ENCODE measurements at regions not wholly inside any gene's neighbourhood (a gene's known extent, or its start where the extent isn't known, plus 50 kb on each side); places are given as distances from the start of the nearest gene placed in this dataset.
A peak's percentile ranks its signal among the peaks of the same experiment; 100 is the strongest.
"Not testable (repeated sequence)": the region's sequence is repeated elsewhere in the genome, so short reads cannot be mapped to it uniquely, and the experiment has no call there.

GRCh38 chr1:148432318-148432717 lies 50.8 kb downstream of the PPIAL4G start:
- not testable (repeated sequence) for H3K4me3 ChIP-seq (ENCODE audit: low read depth, low read length); H3K27ac ChIP-seq (ENCODE audit: low read depth); H3K4me1 ChIP-seq (ENCODE audit: insufficient read depth); DNase-seq (ENCODE audit: extremely low spot score); H3K36me3 ChIP-seq (ENCODE audit: insufficient read depth)
- WGBS: 61% methylated on average over 2 of the region's 2 CpGs

- not testable (repeated sequence) for DNase-seq (ENCODE audit: extremely low spot score); H3K27ac ChIP-seq (ENCODE audit: low read depth); H3K36me3 ChIP-seq (ENCODE audit: insufficient read depth); H3K4me1 ChIP-seq (ENCODE audit: insufficient read depth); H3K4me3 ChIP-seq (ENCODE audit: low read depth, low read length)
Measured at GRCh38 chr1:148429856-148430255, 53.2 kb downstream of the PPIAL4G start.

GRCh38 chr1:148426940-148427611 lies 56.0 kb downstream of the PPIAL4G start:
- not testable (repeated sequence) for H3K27ac ChIP-seq (ENCODE audit: low read depth); H3K4me1 ChIP-seq (ENCODE audit: insufficient read depth); H3K36me3 ChIP-seq (ENCODE audit: insufficient read depth); DNase-seq (ENCODE audit: extremely low spot score); H3K4me3 ChIP-seq (ENCODE audit: low read depth, low read length)
- WGBS: 87% methylated on average over 2 of the region's 2 CpGs

- H3K36me3 ChIP-seq (ENCODE audit: insufficient read depth); DNase-seq (ENCODE audit: extremely low spot score); H3K27ac ChIP-seq (ENCODE audit: low read depth); H3K4me3 ChIP-seq (ENCODE audit: low read depth, low read length); H3K4me1 ChIP-seq (ENCODE audit: insufficient read depth): not testable (repeated sequence)
- WGBS: 92% methylated on average over 2 of the region's 2 CpGs
Measured at GRCh38 chr1:148426385-148426784, 56.7 kb downstream of the PPIAL4G start.

DNA sequence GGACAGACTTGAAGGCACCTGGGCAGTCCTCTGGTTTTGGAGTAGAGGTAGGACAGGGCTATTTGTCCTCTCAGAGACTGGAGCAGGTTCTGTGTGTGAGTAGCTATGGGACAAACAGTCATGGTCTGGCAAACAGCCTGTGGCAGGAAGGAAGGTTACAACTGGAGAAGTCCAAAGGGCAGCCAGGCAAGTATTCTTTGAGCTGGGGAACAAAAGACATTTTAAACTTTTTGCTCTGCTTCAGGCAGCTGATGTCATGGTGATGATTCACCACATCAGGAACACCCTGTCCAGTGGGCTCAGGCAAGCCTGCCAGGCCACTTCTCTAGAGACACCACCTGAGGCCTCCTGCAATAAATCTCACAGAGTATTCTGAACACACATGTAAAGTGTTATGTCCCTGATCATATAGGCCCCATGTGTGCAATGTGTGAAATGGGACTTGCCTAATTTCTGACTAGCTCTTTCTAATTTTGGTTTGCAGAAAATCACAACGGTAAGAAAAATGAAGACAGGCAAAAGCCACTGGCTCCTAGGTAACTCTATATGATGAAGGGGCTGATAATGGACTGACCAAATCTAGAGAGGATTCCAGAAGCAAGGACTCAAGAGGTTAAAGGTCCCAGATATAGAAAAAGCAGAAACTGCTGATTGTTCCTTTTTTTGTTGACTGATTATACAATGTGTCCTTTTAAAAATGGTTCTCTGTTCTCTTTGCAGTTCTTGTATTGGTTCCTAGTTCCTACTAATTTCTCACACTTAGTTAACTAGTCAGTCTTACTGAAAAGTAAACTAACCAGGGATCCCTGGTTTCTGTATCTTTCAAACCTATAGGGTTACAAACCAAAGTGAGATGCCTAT lies 58.7 kb downstream of the PPIAL4G start:
- H3K36me3 ChIP-seq (ENCODE audit: insufficient read depth); H3K4me3 ChIP-seq (ENCODE audit: low read depth, low read length); H3K4me1 ChIP-seq (ENCODE audit: insufficient read depth); DNase-seq (ENCODE audit: extremely low spot score); H3K27ac ChIP-seq (ENCODE audit: low read depth): not testable (repeated sequence)
- WGBS: 88% methylated on average over 1 of the region's 1 CpG

GRCh38 chr1:148422921-148423320 lies 60.2 kb downstream of the PPIAL4G start:
- H3K4me1 ChIP-seq (ENCODE audit: insufficient read depth); H3K4me3 ChIP-seq (ENCODE audit: low read depth, low read length); H3K27ac ChIP-seq (ENCODE audit: low read depth); DNase-seq (ENCODE audit: extremely low spot score); H3K36me3 ChIP-seq (ENCODE audit: insufficient read depth): not testable (repeated sequence)
- 86% methylated on average over 4 of the region's 4 CpGs for WGBS

- not testable (repeated sequence) for H3K4me3 ChIP-seq (ENCODE audit: low read depth, low read length); DNase-seq (ENCODE audit: extremely low spot score); H3K4me1 ChIP-seq (ENCODE audit: insufficient read depth); H3K27ac ChIP-seq (ENCODE audit: low read depth); H3K36me3 ChIP-seq (ENCODE audit: insufficient read depth)
- WGBS: 88% methylated on average over 3 of the region's 3 CpGs
Measured at GRCh38 chr1:148417241-148417640, 65.9 kb downstream of the PPIAL4G start.

DNA sequence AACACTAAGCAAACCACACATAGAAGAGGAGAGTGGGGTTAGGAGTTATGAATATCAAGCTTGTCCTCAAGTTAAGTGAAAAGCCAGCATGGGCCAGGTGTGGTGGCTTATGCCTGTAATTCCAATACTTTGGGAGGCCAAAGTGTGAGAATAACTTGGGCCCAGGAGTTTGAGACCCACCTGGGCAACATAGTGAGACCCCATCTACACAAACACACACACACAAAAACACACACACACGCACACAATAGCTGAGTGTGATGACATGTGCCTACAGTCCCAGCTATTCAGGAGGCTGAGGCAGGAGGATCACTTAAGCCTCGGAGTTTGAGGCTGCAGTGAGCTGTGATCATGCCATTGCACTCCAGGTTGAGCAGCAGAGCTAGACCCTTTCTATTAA lies 69.7 kb downstream of the PPIAL4G start:
- WGBS: 92% methylated on average over 2 of the region's 2 CpGs
- not testable (repeated sequence) for H3K36me3 ChIP-seq (ENCODE audit: insufficient read depth); H3K4me3 ChIP-seq (ENCODE audit: low read depth, low read length); H3K27ac ChIP-seq (ENCODE audit: low read depth); DNase-seq (ENCODE audit: extremely low spot score); H3K4me1 ChIP-seq (ENCODE audit: insufficient read depth)

GRCh38 chr1:148404786-148405568 lies 78.1 kb downstream of the PPIAL4G start:
- 94% methylated on average over 28 of the region's 30 CpGs for WGBS
- not testable (repeated sequence) for H3K36me3 ChIP-seq (ENCODE audit: insufficient read depth); DNase-seq (ENCODE audit: extremely low spot score); H3K4me3 ChIP-seq (ENCODE audit: low read depth, low read length); H3K4me1 ChIP-seq (ENCODE audit: insufficient read depth); H3K27ac ChIP-seq (ENCODE audit: low read depth)

DNA sequence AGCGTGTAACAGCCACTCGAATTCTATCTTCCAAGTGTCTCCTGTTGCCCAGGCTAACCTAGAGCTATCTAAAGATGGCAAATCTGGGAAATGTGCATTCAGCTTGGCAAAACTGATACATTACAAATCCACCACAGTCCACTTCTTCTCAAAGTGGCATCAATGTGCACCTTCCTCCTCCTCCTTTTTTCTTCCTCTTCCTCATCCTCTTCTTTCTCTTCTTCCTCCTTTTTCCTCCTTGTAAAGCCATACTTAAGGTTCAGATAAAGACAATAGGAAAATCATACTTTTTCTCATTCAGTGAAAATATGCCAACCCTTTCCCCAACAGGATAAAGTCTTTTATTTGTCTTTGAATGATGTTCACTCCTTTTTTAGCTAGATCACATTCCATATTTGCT lies 79.2 kb downstream of the PPIAL4G start:
- not testable (repeated sequence) for H3K4me1 ChIP-seq (ENCODE audit: insufficient read depth); DNase-seq (ENCODE audit: extremely low spot score); H3K27ac ChIP-seq (ENCODE audit: low read depth); H3K36me3 ChIP-seq (ENCODE audit: insufficient read depth); H3K4me3 ChIP-seq (ENCODE audit: low read depth, low read length)
- WGBS: 83% methylated on average over 2 of the region's 2 CpGs

- WGBS: 39% methylated on average over 4 of the region's 7 CpGs
- H3K4me1 ChIP-seq (ENCODE audit: insufficient read depth); H3K27ac ChIP-seq (ENCODE audit: low read depth); DNase-seq (ENCODE audit: extremely low spot score); H3K36me3 ChIP-seq (ENCODE audit: insufficient read depth): not testable (repeated sequence)
- H3K4me3 ChIP-seq (ENCODE audit: low read depth, low read length): peak overlapping the region; percentile 42
Measured at GRCh38 chr1:148403085-148403456, 80.0 kb downstream of the PPIAL4G start.

- Histone ChIP-seq H3K4me3 (ENCODE audit: low read depth, low read length) (peak overlapping the region; percentile 42), H3K27ac (ENCODE audit: low read depth) (peak overlapping the region; percentile 41)
- DNase-seq (ENCODE audit: extremely low spot score): peak; percentile 52
- not testable (repeated sequence) for H3K36me3 ChIP-seq (ENCODE audit: insufficient read depth); H3K4me1 ChIP-seq (ENCODE audit: insufficient read depth)
- 1% methylated on average over 45 of the region's 45 CpGs for WGBS
Measured at GRCh38 chr1:148402152-148403084, 80.7 kb downstream of the PPIAL4G start.

- not testable (repeated sequence) for H3K4me1 ChIP-seq (ENCODE audit: insufficient read depth); H3K36me3 ChIP-seq (ENCODE audit: insufficient read depth); H3K27ac ChIP-seq (ENCODE audit: low read depth); DNase-seq (ENCODE audit: extremely low spot score); H3K4me3 ChIP-seq (ENCODE audit: low read depth, low read length)
- WGBS: 44% methylated on average over 1 of the region's 1 CpG
Measured at GRCh38 chr1:148397516-148397915, 85.6 kb downstream of the PPIAL4G start.

Data from urinary bladder (tissue), 3 donors.